Stimulated activated naive CD4-positive, alpha-beta T cell (primary cell): ENCODE measurements at regions not wholly inside any gene's neighbourhood (a gene's known extent, or its start where the extent isn't known, plus 50 kb on each side); places are given as distances from the start of the nearest gene placed in this dataset.
"Not testable (repeated sequence)": the region's sequence is repeated elsewhere in the genome, so short reads cannot be mapped to it uniquely, and the experiment has no call there.

Source experiments
- DNase-seq, 6 experiments: peaks; one replicate each; lab custom pipeline; 2025; lab: John Stamatoyannopoulos, UW

DNA sequence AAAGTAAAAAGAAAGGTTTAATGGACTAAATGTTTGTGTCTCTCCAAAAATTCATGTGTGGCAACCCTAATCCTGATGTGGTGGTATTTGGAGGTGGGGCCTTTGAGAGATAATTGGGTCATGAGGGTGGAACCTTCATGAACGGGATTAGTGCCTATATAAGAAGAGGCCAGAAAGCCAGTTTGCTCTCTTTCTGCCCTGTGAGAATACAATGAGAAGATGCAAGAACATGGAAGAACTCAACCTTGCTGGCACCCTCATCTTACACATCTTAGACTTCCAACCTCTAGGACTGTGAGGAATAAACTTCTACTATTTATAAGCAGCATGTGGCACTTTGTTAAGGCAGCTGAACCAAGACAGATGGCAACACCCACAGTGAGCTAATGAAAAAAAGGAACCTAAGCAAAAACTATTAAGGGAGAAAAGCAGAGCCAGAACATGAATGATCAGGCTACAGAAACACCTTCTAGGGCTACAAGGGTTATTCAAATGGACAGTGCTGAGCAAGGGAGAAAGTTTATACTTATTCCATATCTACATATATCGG is 159.5 kb downstream of the PLK2 start:
- DNase-seq, result no peak

- no peak for DNase-seq
These were observed 160.6 kb downstream of the PLK2 start for GRCh38 chr5:58299256-58299655.

DNA sequence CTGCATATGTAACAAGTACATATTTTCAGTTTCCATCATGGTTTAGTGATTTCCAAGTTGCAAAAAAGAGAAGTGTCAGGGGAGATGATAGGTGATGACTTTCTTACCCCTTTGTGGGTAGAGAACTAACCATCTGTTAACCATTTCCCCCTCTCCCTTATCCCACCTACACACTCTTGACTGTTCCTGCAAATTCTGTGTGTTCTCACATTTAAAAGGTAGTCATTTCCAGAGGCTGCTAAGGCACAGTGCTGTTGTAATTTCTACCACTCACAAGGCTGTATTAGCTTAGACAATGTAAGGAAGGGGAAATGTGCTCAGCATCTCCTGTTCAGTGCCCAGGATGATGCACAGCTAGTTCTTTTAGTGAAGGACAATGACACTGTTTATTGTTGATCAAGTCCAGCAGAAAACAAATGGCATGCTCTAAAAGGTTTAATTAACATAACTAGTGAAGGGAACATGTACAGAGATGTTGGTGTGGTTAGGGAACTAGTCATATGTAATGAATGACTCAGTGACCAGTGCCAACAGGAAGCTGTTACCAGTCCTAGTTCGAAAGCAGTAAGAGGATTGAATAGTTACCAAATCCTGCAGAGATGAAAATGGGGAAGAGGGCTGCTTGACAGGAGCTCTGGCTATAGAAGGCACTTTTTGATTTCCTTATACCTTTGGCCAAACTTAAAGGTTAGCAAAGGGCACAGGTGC is 165.1 kb downstream of the PLK2 start:
- DNase-seq, result no peak

DNA sequence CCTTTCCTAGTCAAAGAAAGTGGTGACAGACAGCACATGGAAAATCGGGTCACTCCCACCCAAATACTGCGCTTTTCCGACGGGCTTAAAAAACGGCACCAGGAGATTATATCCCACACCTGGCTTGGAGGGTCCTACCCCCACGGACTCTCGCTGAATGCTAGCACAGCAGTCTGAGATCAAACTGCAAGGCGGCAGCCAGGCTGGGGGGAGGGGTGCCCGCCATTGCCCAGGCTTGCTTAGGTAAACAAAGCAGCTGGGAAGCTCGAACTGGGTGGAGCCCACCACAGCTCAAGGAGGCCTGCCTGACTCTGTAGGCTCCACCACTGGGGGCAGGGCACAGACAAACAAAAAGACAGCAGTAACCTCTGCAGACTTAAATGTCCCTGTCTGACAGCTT is 171.6 kb downstream of the PLK2 start:
- DNase-seq, result not testable (repeated sequence)

- no peak for DNase-seq
These were observed 173.1 kb downstream of the PLK2 start for GRCh38 chr5:58286741-58287140.

DNA sequence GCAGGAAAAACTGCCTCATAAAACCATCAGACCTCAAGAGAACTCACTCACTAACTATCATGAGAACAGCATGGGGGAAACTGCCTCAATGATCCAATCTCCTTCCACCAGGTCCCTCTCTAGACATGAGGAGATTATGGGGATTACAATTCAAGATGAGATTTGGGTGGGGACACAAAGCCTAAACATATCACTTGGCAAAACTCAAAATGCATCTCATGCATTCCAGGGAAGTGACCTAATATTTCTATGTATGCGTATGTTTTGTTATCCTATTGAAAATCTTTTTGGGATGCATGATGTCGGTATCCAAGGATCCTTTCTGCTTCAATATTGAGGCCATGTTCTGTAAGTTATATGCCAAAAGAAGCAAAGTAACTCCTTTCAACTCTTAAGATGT is 174.0 kb downstream of the PLK2 start:
- DNase-seq, result no peak

- DNase-seq, result no peak
These were observed 175.0 kb downstream of the PLK2 start for GRCh38 chr5:58284886-58285285.

DNA sequence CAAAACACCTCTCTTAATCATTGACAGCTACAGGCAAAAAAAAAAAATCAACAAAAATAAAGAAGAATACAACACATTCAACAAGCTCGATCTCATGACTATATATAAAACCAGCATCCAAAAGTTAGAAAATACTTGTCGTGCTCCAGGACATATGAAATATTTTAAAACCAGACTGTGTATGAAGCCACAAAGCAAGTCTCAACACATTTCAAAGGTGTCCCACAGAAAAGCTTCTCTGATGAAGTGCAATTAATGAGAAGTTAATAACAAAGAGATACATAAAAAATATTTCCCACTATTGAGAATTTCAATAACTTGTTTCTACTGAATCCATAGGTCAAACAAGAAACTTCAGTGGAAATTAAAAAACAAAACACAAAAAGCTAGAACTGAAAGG is 178.7 kb downstream of the PLK2 start:
- DNase-seq, result no peak

- DNase-seq, result no peak
These were observed 180.6 kb downstream of the PLK2 start for GRCh38 chr5:58279259-58279658.

DNA sequence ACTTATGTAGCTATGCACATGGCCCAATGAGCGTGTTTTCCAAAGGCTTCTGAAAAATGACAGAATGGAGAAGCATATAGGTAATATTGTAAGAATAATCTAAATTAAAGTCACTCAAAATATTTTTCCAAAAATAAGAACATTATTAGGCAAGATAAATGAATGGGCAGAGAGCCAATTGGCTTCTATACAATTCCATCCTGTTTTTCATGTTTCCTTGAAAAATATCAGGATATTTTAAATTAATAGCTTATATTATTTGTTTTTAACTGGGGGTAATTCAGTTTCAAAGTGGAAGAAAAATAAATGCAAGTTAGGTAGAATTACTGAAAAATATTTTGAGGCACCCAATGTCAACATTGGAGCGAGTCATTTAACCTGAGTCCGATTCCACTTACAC is 183.5 kb downstream of the PLK2 start:
- no peak for DNase-seq

- DNase-seq, result no peak
These were observed 184.4 kb downstream of the PLK2 start for GRCh38 chr5:58275516-58275915.

DNA sequence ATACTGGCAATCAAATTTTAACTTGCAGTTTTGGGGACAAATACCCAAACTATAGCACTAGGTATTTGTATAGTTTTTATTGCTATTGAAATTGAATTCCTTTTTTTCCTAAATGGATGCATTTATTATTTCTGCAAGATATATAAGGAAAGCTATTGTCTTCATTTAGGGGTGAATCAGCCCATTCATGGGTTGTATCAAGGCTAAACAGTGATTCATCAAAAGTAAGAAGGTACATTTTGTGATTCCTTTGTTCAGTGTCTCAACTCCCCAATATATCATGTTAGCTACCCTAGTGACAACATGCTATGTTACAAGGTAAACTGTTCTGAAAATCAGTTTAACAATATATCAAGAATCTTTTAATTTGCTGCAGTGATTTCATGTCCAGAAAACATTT is 185.7 kb downstream of the PLK2 start:
- DNase-seq, result no peak

GRCh38 chr5:58273711-58274110 is 186.2 kb downstream of the PLK2 start:
- DNase-seq, result no peak

DNA sequence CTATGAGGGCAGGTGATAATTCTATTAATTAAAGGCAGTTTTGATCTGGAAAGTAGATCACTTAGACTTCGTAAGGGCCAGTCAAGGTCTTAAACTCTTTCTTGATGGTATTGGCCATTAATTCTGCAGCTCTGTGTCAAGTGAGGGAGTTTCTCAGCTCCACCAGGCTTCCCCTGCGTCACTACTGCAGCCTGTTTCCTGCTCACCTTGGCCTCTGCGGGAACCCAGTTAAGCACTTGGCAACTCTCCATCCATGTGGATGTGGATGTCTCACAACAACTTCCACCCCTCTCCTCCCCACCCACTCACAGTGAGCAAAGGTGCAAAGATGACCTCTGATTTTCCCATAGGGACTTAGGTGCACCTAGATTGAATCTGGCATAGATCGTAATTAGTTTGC is 191.6 kb downstream of the PLK2 start:
- DNase-seq, result no peak

GRCh38 chr5:58266402-58266801 is 193.5 kb downstream of the PLK2 start:
- DNase-seq, result no peak

- no peak for DNase-seq
These were observed 194.5 kb downstream of the PLK2 start for GRCh38 chr5:58265246-58265930.

- DNase-seq, result no peak
These were observed 195.6 kb downstream of the PLK2 start for GRCh38 chr5:58264276-58264675.

- DNase-seq, result no peak
These were observed 196.6 kb downstream of the PLK2 start for GRCh38 chr5:58263296-58263695.

DNA sequence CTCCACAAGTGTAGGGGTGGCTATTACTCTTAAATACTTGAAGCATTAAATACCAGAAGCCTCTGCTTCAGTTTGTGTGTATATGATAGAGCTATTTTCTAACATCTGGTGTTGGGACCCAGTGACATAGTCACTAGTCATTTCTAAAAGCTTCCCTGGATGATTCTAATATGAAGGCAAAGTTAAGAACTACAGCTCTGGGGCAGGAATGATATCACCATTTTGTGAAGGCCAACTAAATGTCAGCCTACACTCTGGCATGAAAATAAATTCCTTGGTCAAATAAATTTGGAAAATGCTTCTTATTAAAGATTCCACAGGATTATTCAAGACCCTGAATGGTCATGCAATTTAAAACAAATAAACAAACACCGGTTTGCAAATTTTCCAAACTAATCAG is 197.7 kb downstream of the PLK2 start:
- no peak for DNase-seq

GRCh38 chr5:58261605-58262004 is 198.3 kb downstream of the PLK2 start:
- no peak for DNase-seq

DNA sequence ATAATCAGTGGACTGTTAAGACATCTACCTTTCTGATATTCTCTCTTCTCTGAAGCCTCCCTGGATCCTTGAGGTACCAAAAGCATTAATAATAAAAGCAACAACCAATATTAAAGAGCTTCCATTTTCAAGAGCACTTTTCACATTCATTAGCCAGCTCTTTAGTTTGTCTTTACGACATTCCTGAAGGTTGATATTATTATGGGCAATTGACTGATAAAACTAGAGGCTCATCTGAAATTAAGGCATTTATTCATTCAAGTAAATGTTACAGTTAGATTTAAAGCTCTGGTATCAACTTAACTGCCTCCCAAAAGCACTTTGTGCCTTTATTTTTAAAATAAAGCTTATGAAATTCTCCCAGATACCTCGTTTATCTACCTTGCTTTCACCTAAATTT is 199.6 kb downstream of the PLK2 start:
- no peak for DNase-seq

DNA sequence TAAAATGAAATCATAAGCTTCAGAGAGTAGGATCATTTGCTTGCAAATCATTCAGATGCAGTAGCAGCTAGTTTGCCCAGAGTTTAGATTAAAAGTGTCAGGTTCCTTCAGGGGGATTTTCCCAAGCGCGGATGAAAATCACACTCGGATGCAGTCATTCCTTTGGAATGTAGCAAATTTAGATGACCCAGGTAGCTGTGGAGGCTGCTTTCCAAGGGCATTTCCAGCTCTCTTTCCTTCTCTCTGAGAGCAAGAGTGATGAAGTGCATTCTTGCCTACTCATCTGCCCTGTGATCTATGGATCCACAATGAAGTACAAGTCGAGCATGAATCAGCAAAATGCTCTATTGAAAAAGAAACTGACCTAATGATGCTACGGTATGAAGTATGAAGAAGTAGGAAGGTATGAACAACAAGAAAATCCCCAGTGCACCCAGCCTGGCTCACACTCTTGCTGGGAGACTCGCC is 200.2 kb downstream of the PLK2 start:
- no peak for DNase-seq

GRCh38 chr5:58258984-58259684 is 200.8 kb downstream of the PLK2 start:
- no peak for DNase-seq
